ENCODE measurements at regions not wholly inside any gene's neighbourhood (a gene's known extent, or its start where the extent isn't known, plus 50 kb on each side); places are given as distances from the start of the nearest gene placed in this dataset.

DNA sequence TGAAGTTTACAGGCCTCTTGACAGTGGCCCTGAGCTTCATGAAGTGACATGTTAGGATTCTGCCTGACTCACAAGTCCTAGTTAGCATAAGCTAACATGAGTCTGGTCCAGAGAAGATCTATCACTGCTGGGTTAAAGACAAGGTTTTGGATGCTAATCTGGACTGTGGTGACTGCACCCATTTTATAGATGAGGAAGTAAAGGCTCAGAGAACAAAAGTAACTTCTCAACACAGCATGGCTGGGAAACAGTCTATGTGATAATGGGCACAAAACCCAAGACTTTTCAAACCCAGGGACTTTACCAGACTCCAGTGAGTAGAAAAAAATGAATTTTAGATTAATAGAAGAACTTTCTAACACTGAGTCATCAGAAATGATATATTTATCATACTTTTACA is 236.8 kb upstream of the IRX5 start:
- Histone ChIP-seq H2AK5ac (ENCODE audit: low read length) (no peak overlapping the region), H2AFZ (ENCODE audit: insufficient read depth, low read length, poor library complexity) (no peak overlapping the region), H3K14ac (ENCODE audit: low read length) (no peak overlapping the region), H3K27ac (ENCODE audit: low read depth, low read length) (no peak overlapping the region), H2BK5ac (ENCODE audit: low read depth, low read length, poor library complexity) (no peak overlapping the region), H2BK12ac (ENCODE audit: low read length) (no peak overlapping the region), H2BK120ac (ENCODE audit: insufficient read depth, low read length, poor library complexity) (no peak overlapping the region), H3K9me3 (ENCODE audit: insufficient read depth, low read depth, low read length) (no peaks in the 10 kb centered on the region), H4K12ac (ENCODE audit: low read depth, low read length) (no peak overlapping the region), H3K9ac (ENCODE audit: low read length) (no peak overlapping the region), H3K4me2 (ENCODE audit: low read length) (no peak overlapping the region), H3K79me1 (ENCODE audit: low read length) (no peaks in the 10 kb centered on the region), H3K4ac (ENCODE audit: low read depth, low read length) (no peak overlapping the region), H3K4me1 (ENCODE audit: control insufficient read depth in 1 of 2, insufficient read depth in 2 of 2, low read length in 2 of 2) (no peaks in the 10 kb centered on the region), H4K91ac (ENCODE audit: low read depth, low read length) (no peak overlapping the region), H3K23ac (ENCODE audit: low read length) (no peak overlapping the region), H4K8ac (ENCODE audit: low read depth, low read length) (no peak overlapping the region), H3K4me3 (ENCODE audit: low read depth, low read length) (no peak overlapping the region), H3K79me2 (ENCODE audit: control insufficient read depth, insufficient read depth, low read length, poor library complexity) (no peaks in the 10 kb centered on the region), H3K36me3 (ENCODE audit: control insufficient read depth in 1 of 2, insufficient read depth in 2 of 2, low read length in 2 of 2) (no peaks in the 10 kb centered on the region), H3K27me3 (ENCODE audit: insufficient read depth, low read length) (no peaks in the 10 kb centered on the region), H3K18ac (ENCODE audit: low read length) (no peak overlapping the region)
- DNase-seq, result no peak

DNA sequence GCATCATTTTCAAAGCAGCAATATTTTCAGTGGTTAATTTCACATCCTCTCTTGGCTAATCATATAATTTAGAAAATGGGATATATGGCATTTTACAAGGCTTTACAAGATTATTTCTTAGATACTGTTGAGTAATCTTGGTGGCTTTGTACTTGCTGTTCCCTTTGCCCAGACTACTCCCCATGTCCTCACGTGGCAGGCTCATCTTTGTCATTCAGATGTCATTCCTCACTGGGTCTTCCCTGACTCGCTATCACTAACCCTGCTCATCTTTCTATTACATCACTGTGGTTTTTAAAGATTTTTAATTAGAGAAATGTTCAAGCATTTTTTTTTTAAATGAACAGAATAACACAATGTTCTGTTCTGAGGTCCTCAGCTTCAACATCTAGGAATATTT is 240.0 kb upstream of the IRX5 start:
- Histone ChIP-seq H3K9me3 (ENCODE audit: insufficient read depth, low read depth, low read length) (no peaks in the 10 kb centered on the region), H3K4me2 (ENCODE audit: low read length) (no peak overlapping the region), H3K79me2 (ENCODE audit: control insufficient read depth, insufficient read depth, low read length, poor library complexity) (no peaks in the 10 kb centered on the region), H3K4ac (ENCODE audit: low read depth, low read length) (no peak overlapping the region), H3K4me3 (ENCODE audit: low read depth, low read length) (no peak overlapping the region), H3K23ac (ENCODE audit: low read length) (no peak overlapping the region), H2AK5ac (ENCODE audit: low read length) (no peak overlapping the region), H3K14ac (ENCODE audit: low read length) (no peak overlapping the region), H2BK120ac (ENCODE audit: insufficient read depth, low read length, poor library complexity) (no peak overlapping the region), H3K27me3 (ENCODE audit: insufficient read depth, low read length) (no peaks in the 10 kb centered on the region), H3K9ac (ENCODE audit: low read length) (no peak overlapping the region), H3K4me1 (ENCODE audit: control insufficient read depth in 1 of 2, insufficient read depth in 2 of 2, low read length in 2 of 2) (no peaks in the 10 kb centered on the region), H2AFZ (ENCODE audit: insufficient read depth, low read length, poor library complexity) (no peak overlapping the region), H4K8ac (ENCODE audit: low read depth, low read length) (no peak overlapping the region), H2BK5ac (ENCODE audit: low read depth, low read length, poor library complexity) (no peak overlapping the region), H3K18ac (ENCODE audit: low read length) (no peak overlapping the region), H4K91ac (ENCODE audit: low read depth, low read length) (no peak overlapping the region), H2BK12ac (ENCODE audit: low read length) (no peak overlapping the region), H3K36me3 (ENCODE audit: control insufficient read depth in 1 of 2, insufficient read depth in 2 of 2, low read length in 2 of 2) (no peaks in the 10 kb centered on the region), H4K12ac (ENCODE audit: low read depth, low read length) (no peak overlapping the region), H3K27ac (ENCODE audit: low read depth, low read length) (no peak overlapping the region), H3K79me1 (ENCODE audit: low read length) (no peaks in the 10 kb centered on the region)
- no CpG with 5 or more reads among the region's 2 CpGs for WGBS (ENCODE audit: extremely low coverage, insufficient coverage, insufficient read length)
- DNase-seq, result no peak

DNA sequence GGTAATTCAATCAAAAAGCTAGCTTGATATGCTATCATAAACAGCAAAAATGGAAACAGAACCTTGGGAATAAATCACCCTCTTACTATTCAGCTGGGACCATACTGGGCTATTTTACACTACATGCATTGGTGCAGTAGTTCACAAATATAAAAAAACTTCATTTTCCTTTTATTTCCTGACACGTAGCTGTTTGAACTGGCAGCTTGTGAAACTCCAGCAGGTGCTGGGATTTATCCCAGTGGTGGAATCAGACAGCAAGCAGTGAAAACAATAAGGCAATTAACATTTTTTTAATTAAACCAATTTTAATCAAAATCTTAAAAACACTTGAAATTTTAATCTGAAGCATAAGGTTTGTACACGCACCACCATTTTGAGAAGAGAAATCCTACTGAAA is 240.4 kb upstream of the IRX5 start:
- no peak overlapping the region for H2AFZ ChIP-seq (ENCODE audit: insufficient read depth, low read length, poor library complexity)
- H4K8ac ChIP-seq (ENCODE audit: low read depth, low read length), result no peak overlapping the region
- no peak overlapping the region for H2BK120ac ChIP-seq (ENCODE audit: insufficient read depth, low read length, poor library complexity)
- no peak overlapping the region for H3K4ac ChIP-seq (ENCODE audit: low read depth, low read length)
- no peak overlapping the region for H3K27ac ChIP-seq (ENCODE audit: low read depth, low read length)
- H3K36me3 ChIP-seq (ENCODE audit: control insufficient read depth in 1 of 2, insufficient read depth in 2 of 2, low read length in 2 of 2), result no peaks in the 10 kb centered on the region
- H3K23ac ChIP-seq (ENCODE audit: low read length), result no peak overlapping the region
- no peaks in the 10 kb centered on the region for H3K27me3 ChIP-seq (ENCODE audit: insufficient read depth, low read length)
- no peak overlapping the region for H3K9ac ChIP-seq (ENCODE audit: low read length)
- no CpG with 5 or more reads among the region's 2 CpGs for WGBS (ENCODE audit: extremely low coverage, insufficient coverage, insufficient read length)
- H3K9me3 ChIP-seq (ENCODE audit: insufficient read depth, low read depth, low read length), result no peaks in the 10 kb centered on the region
- H3K4me2 ChIP-seq (ENCODE audit: low read length), result no peak overlapping the region
- no peaks in the 10 kb centered on the region for H3K4me1 ChIP-seq (ENCODE audit: control insufficient read depth in 1 of 2, insufficient read depth in 2 of 2, low read length in 2 of 2)
- H2AK5ac ChIP-seq (ENCODE audit: low read length), result no peak overlapping the region
- no peak overlapping the region for H2BK12ac ChIP-seq (ENCODE audit: low read length)
- H4K91ac ChIP-seq (ENCODE audit: low read depth, low read length), result no peak overlapping the region
- no peak overlapping the region for H4K12ac ChIP-seq (ENCODE audit: low read depth, low read length)
- H3K4me3 ChIP-seq (ENCODE audit: low read depth, low read length), result no peak overlapping the region
- H3K79me2 ChIP-seq (ENCODE audit: control insufficient read depth, insufficient read depth, low read length, poor library complexity), result no peaks in the 10 kb centered on the region
- no peaks in the 10 kb centered on the region for H3K79me1 ChIP-seq (ENCODE audit: low read length)
- no peak overlapping the region for H3K18ac ChIP-seq (ENCODE audit: low read length)
- no peak overlapping the region for H2BK5ac ChIP-seq (ENCODE audit: low read depth, low read length, poor library complexity)
- H3K14ac ChIP-seq (ENCODE audit: low read length), result no peak overlapping the region
- no peak for DNase-seq

DNA sequence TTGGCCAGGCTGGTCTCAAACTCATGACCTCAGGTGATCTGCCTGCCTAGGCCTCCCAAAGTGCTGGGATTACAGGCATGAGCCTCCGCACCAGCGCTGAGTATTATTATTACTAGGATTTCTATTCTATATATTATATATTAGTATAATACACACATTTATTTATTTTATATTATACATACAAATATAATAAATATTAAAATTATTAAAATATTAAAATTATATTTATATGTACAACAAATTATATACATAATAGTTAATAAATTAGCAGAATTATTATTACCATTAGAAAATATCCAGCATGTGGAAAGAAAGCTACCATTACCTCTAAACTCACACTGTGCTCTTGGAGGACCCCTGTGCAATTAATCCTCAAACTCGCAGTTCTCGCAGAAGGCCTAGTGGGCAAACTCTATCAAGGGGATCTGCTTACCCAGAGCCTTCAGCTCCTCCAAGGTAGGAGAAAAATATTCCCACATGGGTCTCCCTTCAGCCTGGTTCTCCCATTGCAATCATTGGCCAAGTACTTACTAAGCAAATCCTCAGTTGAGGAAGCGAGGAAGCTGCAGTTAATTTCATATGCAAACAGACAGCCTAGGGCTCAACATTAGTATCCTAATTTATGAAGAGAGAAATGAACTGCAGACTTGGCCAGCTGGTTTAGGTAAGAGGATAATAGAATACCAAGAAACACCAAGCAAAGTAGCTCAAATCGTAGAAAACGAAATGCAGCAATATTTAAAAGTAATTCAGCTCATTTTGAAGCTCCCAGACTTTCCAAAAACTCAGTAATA is 241.4 kb upstream of the IRX5 start:
- Histone ChIP-seq H2AFZ (ENCODE audit: insufficient read depth, low read length, poor library complexity) (no peak overlapping the region), H3K79me2 (ENCODE audit: control insufficient read depth, insufficient read depth, low read length, poor library complexity) (no peaks in the 10 kb centered on the region), H2AK5ac (ENCODE audit: low read length) (no peak overlapping the region), H3K4me1 (ENCODE audit: control insufficient read depth in 1 of 2, insufficient read depth in 2 of 2, low read length in 2 of 2) (no peaks in the 10 kb centered on the region), H3K27ac (ENCODE audit: low read depth, low read length) (no peak overlapping the region), H3K36me3 (ENCODE audit: control insufficient read depth in 1 of 2, insufficient read depth in 2 of 2, low read length in 2 of 2) (no peaks in the 10 kb centered on the region), H3K4ac (ENCODE audit: low read depth, low read length) (no peak overlapping the region), H3K4me2 (ENCODE audit: low read length) (no peak overlapping the region), H3K27me3 (ENCODE audit: insufficient read depth, low read length) (no peaks in the 10 kb centered on the region), H3K18ac (ENCODE audit: low read length) (no peak overlapping the region), H4K12ac (ENCODE audit: low read depth, low read length) (no peak overlapping the region), H3K9ac (ENCODE audit: low read length) (no peak overlapping the region), H3K23ac (ENCODE audit: low read length) (no peak overlapping the region), H3K14ac (ENCODE audit: low read length) (no peak overlapping the region), H2BK12ac (ENCODE audit: low read length) (no peak overlapping the region), H2BK5ac (ENCODE audit: low read depth, low read length, poor library complexity) (no peak overlapping the region), H3K79me1 (ENCODE audit: low read length) (no peaks in the 10 kb centered on the region), H3K4me3 (ENCODE audit: low read depth, low read length) (no peak overlapping the region), H2BK120ac (ENCODE audit: insufficient read depth, low read length, poor library complexity) (no peak overlapping the region), H3K9me3 (ENCODE audit: insufficient read depth, low read depth, low read length) (no peaks in the 10 kb centered on the region), H4K8ac (ENCODE audit: low read depth, low read length) (no peak overlapping the region), H4K91ac (ENCODE audit: low read depth, low read length) (no peak overlapping the region)
- DNase-seq, result no peak
- no CpG with 5 or more reads among the region's 7 CpGs for WGBS (ENCODE audit: extremely low coverage, insufficient coverage, insufficient read length)

Data from trophoblast cell (in vitro differentiated cells and primary cell).